Gastroesophageal sphincter (tissue), 3 donors: ENCODE measurements at regions not wholly inside any gene's neighbourhood (a gene's known extent, or its start where the extent isn't known, plus 50 kb on each side); places are given as distances from the start of the nearest gene placed in this dataset.

Experiments used
- CTCF ChIP-seq, 4 experiments: fragments of 200-600 bp in 2 of 4; fragments of 450-650 bp in 2 of 4; sonication (generic) in 1 of 4; IDR thresholded peaks; one replicate each; pipeline ENCODE4 v1.5.1; 2017 to 2019; ENCODE audit warnings: antibody characterized with exemption in 4 of 4, mild to moderate bottlenecking in 2 of 4, moderate library complexity in 2 of 4
- EP300 ChIP-seq: sonication (generic); formaldehyde crosslinking; IDR thresholded peaks from one replicate; pipeline ENCODE4 v1.6.1; 2017; ENCODE audit warnings: antibody characterized with exemption, mild to moderate bottlenecking
- POLR2A ChIP-seq, 2 donors: fragments of 450-650 bp; IDR thresholded peaks; one replicate each; pipeline ENCODE4 v1.6.1; 2017; ENCODE audit warnings: antibody characterized with exemption in 2 of 2, mild to moderate bottlenecking in 2 of 2, moderate library complexity in 1 of 2
- POLR2AphosphoS5 ChIP-seq: sonication (generic); formaldehyde crosslinking; IDR thresholded peaks from one replicate; pipeline ENCODE4 v1.6.1; 2017; ENCODE audit warnings: antibody characterized with exemption

DNA sequence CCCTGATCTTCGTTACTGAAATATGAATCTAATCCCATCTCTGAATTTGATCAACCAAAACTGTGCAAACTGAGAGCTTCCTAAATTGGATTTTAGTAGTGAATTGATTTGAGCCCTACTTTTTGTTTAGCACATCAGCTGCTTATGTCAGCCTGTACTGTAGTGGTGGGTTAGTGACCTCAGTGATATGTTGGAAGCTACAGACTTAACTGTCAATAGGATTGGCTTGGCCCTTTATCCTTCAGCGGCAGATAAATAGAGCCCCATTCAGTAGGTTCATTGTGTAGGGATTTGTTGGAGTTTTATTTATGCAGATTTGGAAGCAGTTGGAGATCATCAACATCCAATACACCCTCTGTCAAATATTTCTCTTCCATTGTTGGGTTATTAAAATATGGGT, 409.7 kb downstream of the SOX2 start:
- TF ChIP-seq POLR2AphosphoS5 (no peak), CTCF (IDR thresholded peaks at IDR 0.05) (no peak), POLR2A (IDR thresholded peaks at IDR 0.05) (no peak), EP300 (no peak)
